HepG2 (cell line): ENCODE measurements at regions not wholly inside any gene's neighbourhood (a gene's known extent, or its start where the extent isn't known, plus 50 kb on each side); places are given as distances from the start of the nearest gene placed in this dataset.

Experiments
- ARNT2 ChIP-seq: sonication (generic); formaldehyde crosslinking; IDR thresholded peaks from 2 replicates; pipeline ENCODE4 v1.8.0; 2022; ENCODE audit warnings: mild to moderate bottlenecking, low read depth, missing genetic modification reagents, moderate library complexity
- EP300 ChIP-seq, 3 experiments: sonication (generic) in 1 of 3; formaldehyde crosslinking in 1 of 3; IDR thresholded peaks; 2 replicates each; pipeline versions ENCODE4 v1.5.1 to v1.6.1; 2011 to 2020; ENCODE audit warnings: low read depth in 2 of 3, low read length in 2 of 3, borderline replicate concordance in 1 of 3, improper control_type of control experiment in 1 of 3, mild to moderate bottlenecking in 1 of 3, missing genetic modification reagents in 1 of 3, moderate library complexity in 1 of 3
- GABPA ChIP-seq, 2 experiments: IDR thresholded peaks; 2 replicates each; pipeline ENCODE4 v1.6.1; 2011 to 2016; ENCODE audit warnings: low read depth in 2 of 2, low read length in 1 of 2, missing biosample characterization in 1 of 2, missing genetic modification characterization in 1 of 2
- KDM5B ChIP-seq: sonication (generic); formaldehyde crosslinking; IDR thresholded peaks from 2 replicates; pipeline ENCODE4 v1.4.0; 2020; ENCODE audit warnings: missing genetic modification reagents, mild to moderate bottlenecking, borderline replicate concordance
- ZFP41 ChIP-seq: sonication (generic); formaldehyde crosslinking; IDR thresholded peaks from 2 replicates; pipeline ENCODE4 v1.4.0; 2020; ENCODE audit warnings: mild to moderate bottlenecking, missing genetic modification reagents, borderline replicate concordance
- ZNF121 ChIP-seq: sonication (generic); formaldehyde crosslinking; IDR thresholded peaks from 2 replicates; pipeline ENCODE4 v1.5.0; 2020; ENCODE audit warnings: mild to moderate bottlenecking, missing genetic modification reagents
- ZNF232 ChIP-seq: sonication (generic); formaldehyde crosslinking; IDR thresholded peaks from 2 replicates; pipeline ENCODE4 v1.4.0; 2020; ENCODE audit warnings: missing genetic modification reagents, borderline replicate concordance
- ZNF577 ChIP-seq: sonication (generic); formaldehyde crosslinking; IDR thresholded peaks from 2 replicates; pipeline ENCODE4 v1.4.0; 2020; ENCODE audit warnings: mild to moderate bottlenecking, low read depth, missing genetic modification reagents, borderline replicate concordance
- ZNF597 ChIP-seq: sonication (generic); formaldehyde crosslinking; IDR thresholded peaks from 2 replicates; pipeline ENCODE4 v1.5.0; 2020; ENCODE audit warnings: missing genetic modification reagents
- ZNF780A ChIP-seq: sonication (generic); formaldehyde crosslinking; IDR thresholded peaks from 2 replicates; pipeline ENCODE4 v1.8.0; 2022; ENCODE audit warnings: mild to moderate bottlenecking, missing genetic modification reagents, moderate library complexity

DNA sequence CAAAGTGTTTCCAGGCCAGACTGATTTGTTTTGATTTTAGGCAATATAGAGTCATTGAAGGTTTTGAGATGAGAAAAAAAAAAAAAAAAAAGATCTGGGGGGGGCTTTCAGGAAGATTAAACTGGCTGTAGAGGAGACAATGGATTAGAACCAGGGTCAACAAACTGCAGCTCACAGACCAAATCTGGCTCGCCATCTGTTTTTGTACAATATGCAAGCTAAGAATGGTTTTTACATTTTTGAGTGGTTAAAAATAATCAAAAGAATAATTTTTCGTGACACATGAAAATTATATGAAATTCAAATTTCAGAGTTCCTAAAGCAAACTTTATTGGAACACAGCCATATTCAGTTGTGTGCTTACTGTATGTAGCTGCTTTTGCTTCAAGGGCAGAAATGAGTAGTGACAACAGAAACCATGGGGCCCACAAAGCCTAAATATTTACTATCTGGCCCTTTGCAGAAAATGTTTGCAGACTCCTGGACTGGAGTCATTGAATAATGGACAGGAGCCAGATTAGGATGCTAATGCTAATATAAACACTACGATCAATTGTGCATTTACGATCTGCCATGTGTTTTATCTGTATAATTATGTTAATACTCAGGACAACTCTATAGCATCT is 375.7 kb upstream of the DAB1 start:
- no peak for TF ChIP-seq ARNT2 (CRISPR knock-in tag)
- no peak for TF ChIP-seq ZNF577 (CRISPR knock-in tag)
- no peak for TF ChIP-seq ZNF780A (CRISPR knock-in tag)
- no peak for TF ChIP-seq ZNF121 (CRISPR knock-in tag)
- TF ChIP-seq ZNF597 (CRISPR knock-in tag), result no peak
- no peak for TF ChIP-seq EP300 (IDR thresholded peaks at IDR 0.05; ENCODE audit: low read depth in 2 of 2, low read length in 2 of 2)
- TF ChIP-seq EP300 (CRISPR knock-in tag; IDR thresholded peaks at IDR 0.05; ENCODE audit: borderline replicate concordance), result no peak
- TF ChIP-seq ZFP41 (CRISPR knock-in tag), result no peak
- TF ChIP-seq ZNF232 (CRISPR knock-in tag), result no peak
- TF ChIP-seq GABPA (IDR thresholded peaks at IDR 0.05; ENCODE audit: low read depth, low read length), result no peak
- TF ChIP-seq GABPA (CRISPR knock-in tag; IDR thresholded peaks at IDR 0.05; ENCODE audit: low read depth), result no peak
- no peak for TF ChIP-seq KDM5B (CRISPR knock-in tag)
